ENCODE measurements at regions not wholly inside any gene's neighbourhood (a gene's known extent, or its start where the extent isn't known, plus 50 kb on each side); places are given as distances from the start of the nearest gene placed in this dataset.

DNA sequence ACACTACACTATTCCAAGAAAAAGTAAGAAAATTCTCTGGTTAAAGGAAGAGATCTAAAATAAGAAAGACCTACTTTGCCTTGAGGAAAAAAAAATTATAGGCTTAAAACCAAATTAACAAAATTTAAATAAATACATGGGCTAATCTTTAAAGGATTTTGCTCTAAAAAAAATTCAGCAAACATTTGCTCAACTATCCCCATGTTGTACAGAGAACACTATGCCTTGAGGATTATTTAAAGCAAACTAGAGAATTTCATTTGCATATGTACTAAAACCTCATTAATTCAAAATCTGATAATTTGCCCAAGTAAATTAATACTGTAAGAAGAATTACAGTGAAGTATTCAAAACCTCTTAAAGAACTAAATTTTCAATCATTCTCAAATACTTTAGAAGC, 71.6 kb upstream of the KCNIP4 start:
- Histone ChIP-seq H3K9me3 (no peaks in the 10 kb centered on the region), H3K36me3 (no peaks in the 10 kb centered on the region), H3K4me3 (no peak overlapping the region), H3K27me3 (no peaks in the 10 kb centered on the region)
- DNase-seq = no peak

DNA sequence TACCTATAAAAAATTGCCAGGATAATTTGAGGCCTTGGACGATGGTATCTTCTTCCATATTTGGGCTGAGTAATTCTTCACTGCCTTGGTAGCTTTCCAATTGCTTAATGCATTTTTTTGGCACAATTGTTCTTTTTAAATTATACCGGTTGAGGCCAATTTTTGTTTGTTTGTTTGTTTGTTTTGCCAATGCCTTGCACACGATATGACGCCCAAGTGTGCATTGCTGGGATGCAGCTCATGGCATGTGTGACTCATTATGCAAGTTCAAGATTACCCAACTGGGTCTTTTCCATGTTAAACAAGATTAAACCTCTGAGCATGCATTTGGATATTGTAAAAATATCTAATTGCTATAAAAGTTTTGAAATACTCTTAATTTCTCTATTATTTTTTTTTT, 71.1 kb upstream of the KCNIP4 start:
- Histone ChIP-seq H3K27me3 (no peaks in the 10 kb centered on the region), H3K9me3 (no peaks in the 10 kb centered on the region), H3K4me3 (no peak overlapping the region), H3K36me3 (no peaks in the 10 kb centered on the region)
- DNase-seq = peak; percentile 6

DNA sequence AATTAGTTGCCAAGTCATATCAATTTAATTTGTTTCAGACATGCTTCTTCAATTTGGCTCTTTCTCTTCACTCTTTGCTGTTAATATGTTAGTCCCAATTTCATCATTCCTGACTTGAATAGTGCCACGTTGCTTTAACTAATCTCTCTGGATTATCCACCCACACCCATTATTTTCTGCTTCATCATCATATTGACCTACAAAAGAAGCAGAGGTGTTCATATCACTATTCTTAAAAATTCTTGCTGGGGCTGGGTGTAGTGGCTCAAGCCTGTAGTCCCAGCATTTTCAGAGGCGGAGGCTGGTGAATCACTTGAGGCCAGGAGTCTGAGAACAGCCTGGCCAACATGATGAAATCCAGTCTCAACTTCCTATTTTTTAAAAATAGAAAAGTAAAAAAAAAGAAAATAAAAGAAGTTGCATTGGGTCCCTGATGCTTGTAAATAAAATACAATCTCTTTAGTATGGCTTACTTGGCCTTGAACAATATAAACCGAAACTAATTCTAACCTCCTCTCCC, 65.7 kb upstream of the KCNIP4 start:
- Histone ChIP-seq H3K4me3 (no peak overlapping the region), H3K9me3 (no peaks in the 10 kb centered on the region), H3K36me3 (no peaks in the 10 kb centered on the region), H3K27me3 (no peaks in the 10 kb centered on the region)
- no peak for DNase-seq

DNA sequence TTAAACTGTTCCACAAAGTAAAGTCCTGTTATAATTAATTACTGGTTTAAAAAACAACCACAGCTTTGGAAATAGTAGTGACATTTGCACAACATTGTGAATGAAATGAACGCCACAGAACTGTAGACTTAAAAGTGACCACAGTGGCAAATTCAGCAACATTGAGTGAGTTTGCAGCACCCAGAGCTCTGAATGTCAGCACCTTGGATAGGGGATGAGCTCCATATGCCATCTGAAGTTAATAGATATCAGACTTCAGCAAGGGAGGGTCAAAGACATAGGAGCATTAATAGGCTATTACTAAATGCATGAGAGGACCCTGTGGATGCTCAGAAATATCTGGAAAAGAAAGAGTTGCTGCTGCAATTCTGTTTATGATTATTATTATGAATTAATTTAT, 55.3 kb upstream of the KCNIP4 start:
- H3K27me3 ChIP-seq = no peaks in the 10 kb centered on the region
- H3K9me3 ChIP-seq = no peaks in the 10 kb centered on the region
- H3K4me3 ChIP-seq = no peak overlapping the region
- DNase-seq = no peak
- H3K36me3 ChIP-seq = no peaks in the 10 kb centered on the region
